Astrocyte (in vitro differentiated cells and primary cell): ENCODE measurements at regions not wholly inside any gene's neighbourhood (a gene's known extent, or its start where the extent isn't known, plus 50 kb on each side); places are given as distances from the start of the nearest gene placed in this dataset.
A peak's percentile ranks its signal among the peaks of the same experiment; 100 is the strongest.

Experiments used
- DNase-seq: peaks from one replicate; pipeline ENCODE4 v3.0.0-alpha.2; 2010; ENCODE audit warnings: low read depth
- FAIRE-seq: peaks from 2 replicates; lab custom pipeline; 2011; peaks lifted over from hg19 to GRCh38; lab: Jason Lieb, UNC
- H2AFZ ChIP-seq: 2 replicates; pipeline ENCODE4 v1.6.0; 2012; ENCODE audit warnings: low read depth, low read length, inconsistent platforms
- H3K27ac ChIP-seq: 2 replicates; pipeline ENCODE4 v1.5.1; 2011; ENCODE audit warnings: low read depth, low read length, inconsistent platforms
- H3K27me3 ChIP-seq: 2 replicates; pipeline ENCODE4 v1.6.0; 2011; ENCODE audit warnings: low read length, inconsistent platforms; ENCODE audit not compliant: insufficient read depth
- H3K36me3 ChIP-seq: 2 replicates; pipeline ENCODE4 v1.5.1; 2011; ENCODE audit warnings: low read length, inconsistent platforms; ENCODE audit not compliant: insufficient read depth
- H3K4me1 ChIP-seq: 2 replicates; pipeline ENCODE4 v1.5.1; 2011; ENCODE audit warnings: low read length, inconsistent platforms; ENCODE audit not compliant: insufficient read depth
- H3K4me2 ChIP-seq: 2 replicates; pipeline ENCODE4 v1.6.0; 2012; ENCODE audit warnings: low read length, inconsistent platforms
- H3K4me3 ChIP-seq: 2 replicates; pipeline ENCODE4 v1.5.1; 2011; ENCODE audit warnings: low read depth, mild to moderate bottlenecking, low read length, inconsistent platforms; ENCODE audit not compliant: insufficient read depth
- H3K79me2 ChIP-seq: 2 replicates; pipeline ENCODE4 v1.6.0; 2012; ENCODE audit warnings: mild to moderate bottlenecking, low read length, inconsistent platforms; ENCODE audit not compliant: insufficient read depth
- H3K9ac ChIP-seq: 2 replicates; pipeline ENCODE4 v1.6.0; 2012; ENCODE audit warnings: mild to moderate bottlenecking, low read length, inconsistent platforms
- H3K9me3 ChIP-seq: 2 replicates; pipeline ENCODE4 v1.5.1; 2012; ENCODE audit warnings: low read depth, mild to moderate bottlenecking, low read length, inconsistent platforms; ENCODE audit not compliant: insufficient read depth
- H4K20me1 ChIP-seq: 2 replicates; pipeline ENCODE4 v1.6.0; 2012; ENCODE audit warnings: low read length, inconsistent platforms; ENCODE audit not compliant: insufficient read depth
- H3K27ac Mint-ChIP-seq: one replicate; pipeline ENCODE4 v1.8.0; 2021; ENCODE audit warnings: mild to moderate bottlenecking, mixed read lengths; ENCODE audit not compliant: unreplicated experiment
- H3K27me3 Mint-ChIP-seq: one replicate; pipeline ENCODE4 v1.8.0; 2021; ENCODE audit warnings: low read depth, mixed read lengths; ENCODE audit not compliant: unreplicated experiment
- H3K36me3 Mint-ChIP-seq: one replicate; pipeline ENCODE4 v1.8.0; 2021; ENCODE audit warnings: low read depth, mixed read lengths; ENCODE audit not compliant: unreplicated experiment
- H3K4me1 Mint-ChIP-seq: one replicate; pipeline ENCODE4 v1.8.0; 2021; ENCODE audit warnings: low read depth, mixed read lengths; ENCODE audit not compliant: unreplicated experiment
- H3K4me3 Mint-ChIP-seq: one replicate; pipeline ENCODE4 v1.8.0; 2021; ENCODE audit warnings: mild to moderate bottlenecking, moderate library complexity, mixed read lengths; ENCODE audit not compliant: unreplicated experiment
- H3K9me3 Mint-ChIP-seq: one replicate; pipeline ENCODE4 v1.8.0; 2021; ENCODE audit warnings: mild to moderate bottlenecking, mixed read lengths; ENCODE audit not compliant: unreplicated experiment
- EZH2 ChIP-seq: IDR thresholded peaks from 2 replicates; pipeline ENCODE4 v1.6.1; 2012; ENCODE audit warnings: mild to moderate bottlenecking, low read length, inconsistent platforms; ENCODE audit not compliant: insufficient read depth
- TF ChIP-seq, protein P1 (sequence below): IDR thresholded peaks from 2 replicates; pipeline ENCODE4 v1.5.1; 2011; ENCODE audit warnings: low read depth, mild to moderate bottlenecking, inconsistent platforms, low read length, moderate library complexity; ENCODE audit not compliant: insufficient read depth

DNA sequence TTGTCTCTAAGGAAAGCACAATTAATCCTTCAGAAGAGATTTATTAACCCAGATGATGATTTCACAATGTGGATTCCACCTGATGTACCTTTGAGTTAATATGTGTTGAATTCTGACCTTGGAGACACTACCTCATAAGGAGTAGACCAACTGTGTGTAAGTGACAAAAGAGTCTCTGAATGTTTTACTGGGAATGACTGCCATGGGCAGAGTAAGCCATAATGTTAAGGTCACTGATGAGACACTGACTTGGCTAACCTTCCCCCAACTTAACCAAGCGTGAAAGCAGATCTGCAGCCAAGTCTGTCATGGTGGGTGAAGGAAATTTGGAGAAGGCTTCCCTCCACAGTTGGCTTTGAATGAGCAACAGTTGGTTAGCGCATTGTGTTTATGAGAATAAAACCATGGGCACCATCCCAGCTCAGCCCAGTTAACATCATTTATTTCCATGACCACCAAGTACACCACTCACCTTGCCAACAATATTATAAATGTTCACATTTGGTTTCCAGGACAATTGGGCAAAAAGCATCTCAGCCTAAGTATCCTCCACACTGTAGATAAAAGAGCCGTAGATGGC is 618.5 kb downstream of the KCNJ2 start:
- H3K4me1 Mint-ChIP-seq: no peaks in the 10 kb centered on the region
- H3K27ac ChIP-seq: no peak overlapping the region
- no peaks in the 10 kb centered on the region for H3K27me3 Mint-ChIP-seq
- H3K4me3 ChIP-seq: no peak overlapping the region
- peak; percentile 20 for DNase-seq
- FAIRE-seq: no peak
- no peaks in the 10 kb centered on the region for H3K9me3 Mint-ChIP-seq
- no peak overlapping the region for H3K9ac ChIP-seq
- no peak overlapping the region for H3K4me3 Mint-ChIP-seq
- no peaks in the 10 kb centered on the region for H3K27me3 ChIP-seq
- no peak overlapping the region for H2AFZ ChIP-seq
- TF ChIP-seq, protein P1, sequence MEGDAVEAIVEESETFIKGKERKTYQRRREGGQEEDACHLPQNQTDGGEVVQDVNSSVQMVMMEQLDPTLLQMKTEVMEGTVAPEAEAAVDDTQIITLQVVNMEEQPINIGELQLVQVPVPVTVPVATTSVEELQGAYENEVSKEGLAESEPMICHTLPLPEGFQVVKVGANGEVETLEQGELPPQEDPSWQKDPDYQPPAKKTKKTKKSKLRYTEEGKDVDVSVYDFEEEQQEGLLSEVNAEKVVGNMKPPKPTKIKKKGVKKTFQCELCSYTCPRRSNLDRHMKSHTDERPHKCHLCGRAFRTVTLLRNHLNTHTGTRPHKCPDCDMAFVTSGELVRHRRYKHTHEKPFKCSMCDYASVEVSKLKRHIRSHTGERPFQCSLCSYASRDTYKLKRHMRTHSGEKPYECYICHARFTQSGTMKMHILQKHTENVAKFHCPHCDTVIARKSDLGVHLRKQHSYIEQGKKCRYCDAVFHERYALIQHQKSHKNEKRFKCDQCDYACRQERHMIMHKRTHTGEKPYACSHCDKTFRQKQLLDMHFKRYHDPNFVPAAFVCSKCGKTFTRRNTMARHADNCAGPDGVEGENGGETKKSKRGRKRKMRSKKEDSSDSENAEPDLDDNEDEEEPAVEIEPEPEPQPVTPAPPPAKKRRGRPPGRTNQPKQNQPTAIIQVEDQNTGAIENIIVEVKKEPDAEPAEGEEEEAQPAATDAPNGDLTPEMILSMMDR: no peak
- TF ChIP-seq EZH2: no peak
- H3K4me1 ChIP-seq: no peaks in the 10 kb centered on the region
- H3K79me2 ChIP-seq: no peaks in the 10 kb centered on the region
- no peaks in the 10 kb centered on the region for H3K36me3 Mint-ChIP-seq
- no peaks in the 10 kb centered on the region for H4K20me1 ChIP-seq
- H3K9me3 ChIP-seq: no peaks in the 10 kb centered on the region
- no peaks in the 10 kb centered on the region for H3K36me3 ChIP-seq
- no peak overlapping the region for H3K4me2 ChIP-seq
- H3K27ac Mint-ChIP-seq: no peak overlapping the region

DNA sequence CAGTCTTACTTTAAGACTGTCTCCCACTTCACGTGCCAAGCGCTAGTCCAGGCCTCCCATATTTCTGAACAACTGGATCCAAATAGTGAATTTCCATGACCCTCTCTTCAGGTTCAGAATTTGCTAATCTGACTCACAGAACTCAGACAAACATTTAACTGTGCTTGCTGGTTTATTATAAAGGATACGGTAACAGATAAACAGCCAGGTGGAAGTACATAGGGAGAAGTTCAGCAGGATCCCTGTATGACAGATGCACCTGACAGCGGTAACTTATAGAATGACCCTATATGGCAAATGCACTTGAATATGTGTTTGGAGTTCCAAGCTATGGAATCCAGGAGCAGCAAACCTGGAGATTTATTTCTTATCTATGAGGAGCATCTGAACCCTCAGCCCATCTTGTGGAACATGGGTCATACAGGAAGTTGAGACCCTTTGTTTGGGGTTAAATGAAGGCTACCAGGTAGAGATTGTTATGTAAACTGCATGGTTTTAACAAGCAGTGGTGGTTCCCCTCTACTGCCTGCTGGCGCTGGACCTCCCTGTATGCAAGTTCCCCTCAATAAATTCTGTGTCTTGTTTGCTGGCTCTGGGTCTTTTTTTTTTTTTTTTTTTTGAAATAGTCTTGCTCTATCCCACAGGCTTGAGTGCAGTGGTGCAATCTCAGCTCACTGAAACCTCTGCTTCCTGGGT is 622.6 kb downstream of the KCNJ2 start:
- H3K9me3 ChIP-seq: no peaks in the 10 kb centered on the region
- no peaks in the 10 kb centered on the region for H3K4me1 ChIP-seq
- no peak overlapping the region for H3K4me3 Mint-ChIP-seq
- TF ChIP-seq EZH2: no peak
- TF ChIP-seq, protein P1: no peak
- H3K4me2 ChIP-seq: no peak overlapping the region
- H2AFZ ChIP-seq: no peak overlapping the region
- no peak overlapping the region for H3K9ac ChIP-seq
- FAIRE-seq (no peak), DNase-seq (no peak)
- H3K9me3 Mint-ChIP-seq: no peaks in the 10 kb centered on the region
- no peak overlapping the region for H3K27ac Mint-ChIP-seq
- no peaks in the 10 kb centered on the region for H3K27me3 ChIP-seq
- H3K4me1 Mint-ChIP-seq: no peaks in the 10 kb centered on the region
- H3K27me3 Mint-ChIP-seq: no peaks in the 10 kb centered on the region
- no peaks in the 10 kb centered on the region for H4K20me1 ChIP-seq
- no peak overlapping the region for H3K27ac ChIP-seq
- no peak overlapping the region for H3K4me3 ChIP-seq
- no peaks in the 10 kb centered on the region for H3K79me2 ChIP-seq
- H3K36me3 ChIP-seq: no peaks in the 10 kb centered on the region
- no peaks in the 10 kb centered on the region for H3K36me3 Mint-ChIP-seq

DNA sequence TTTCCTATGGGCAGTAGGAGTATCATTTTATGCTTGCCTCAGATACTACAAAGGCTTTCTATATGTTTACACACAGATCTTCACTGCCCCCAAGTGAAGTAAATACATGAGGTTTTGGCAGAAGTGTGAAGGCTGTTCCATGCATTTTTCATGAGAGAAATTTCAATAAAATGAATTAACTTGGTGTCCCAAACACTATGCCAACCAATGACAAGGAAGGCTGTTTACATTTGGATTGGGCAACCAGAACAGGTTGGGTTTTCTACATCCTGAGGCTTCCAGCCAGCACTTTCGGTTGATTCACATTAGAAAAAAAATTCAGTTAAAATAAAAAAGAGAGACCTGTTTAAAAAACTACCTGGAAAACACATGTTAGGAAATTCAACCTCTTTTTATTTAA is 625.4 kb downstream of the KCNJ2 start:
- no peak overlapping the region for H3K4me3 ChIP-seq
- H3K9ac ChIP-seq: no peak overlapping the region
- no peaks in the 10 kb centered on the region for H3K79me2 ChIP-seq
- H3K27me3 ChIP-seq: no peaks in the 10 kb centered on the region
- H3K36me3 ChIP-seq: no peaks in the 10 kb centered on the region
- no peaks in the 10 kb centered on the region for H3K4me1 Mint-ChIP-seq
- no peak overlapping the region for H3K27ac ChIP-seq
- H3K4me1 ChIP-seq: no peaks in the 10 kb centered on the region
- no peak overlapping the region for H3K4me3 Mint-ChIP-seq
- no peaks in the 10 kb centered on the region for H3K27me3 Mint-ChIP-seq
- H3K27ac Mint-ChIP-seq: no peak overlapping the region
- no peak for DNase-seq
- peaks cover 5% of the 10 kb centered on the region for H3K9me3 Mint-ChIP-seq
- no peaks in the 10 kb centered on the region for H3K36me3 Mint-ChIP-seq
- TF ChIP-seq, protein P1: no peak
- TF ChIP-seq EZH2: no peak
- no peaks in the 10 kb centered on the region for H3K9me3 ChIP-seq
- H4K20me1 ChIP-seq: no peaks in the 10 kb centered on the region
- H3K4me2 ChIP-seq: no peak overlapping the region
- H2AFZ ChIP-seq: no peak overlapping the region
- FAIRE-seq: no peak
